HTR-8/SVneo (cell line): ENCODE measurements at regions not wholly inside any gene's neighbourhood (a gene's known extent, or its start where the extent isn't known, plus 50 kb on each side); places are given as distances from the start of the nearest gene placed in this dataset.

Experiments used
- DNase-seq: peaks from one replicate; pipeline ENCODE4 v3.0.0; 2011; ENCODE audit warnings: low spot score, mixed read lengths; ENCODE audit not compliant: insufficient read length
- FAIRE-seq: peaks from 2 replicates; lab custom pipeline; 2011; peaks lifted over from hg19 to GRCh38; lab: Jason Lieb, UNC

DNA sequence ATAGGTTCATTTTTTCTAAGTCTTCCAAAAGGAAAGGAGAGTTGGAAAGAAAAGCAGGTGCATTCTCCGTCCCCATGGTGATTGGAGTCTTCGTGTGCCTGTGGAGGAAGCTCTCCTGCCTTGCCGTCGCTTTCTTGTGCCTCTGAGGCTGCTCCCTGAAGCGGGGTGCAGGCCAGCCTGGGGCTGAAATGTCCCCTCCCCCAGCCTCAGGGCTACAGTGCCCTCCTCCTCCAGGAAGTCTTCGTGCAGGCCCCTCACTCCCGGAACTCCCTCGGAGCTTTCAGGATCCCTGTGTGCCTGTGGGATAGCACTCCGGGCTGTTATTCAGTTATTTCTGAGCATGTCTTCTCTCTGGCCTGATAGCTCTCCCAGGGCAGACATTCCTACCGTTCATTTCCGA lies 569.2 kb downstream of the VRK1 start:
- DNase-seq: no peak
- FAIRE-seq: no peak

DNA sequence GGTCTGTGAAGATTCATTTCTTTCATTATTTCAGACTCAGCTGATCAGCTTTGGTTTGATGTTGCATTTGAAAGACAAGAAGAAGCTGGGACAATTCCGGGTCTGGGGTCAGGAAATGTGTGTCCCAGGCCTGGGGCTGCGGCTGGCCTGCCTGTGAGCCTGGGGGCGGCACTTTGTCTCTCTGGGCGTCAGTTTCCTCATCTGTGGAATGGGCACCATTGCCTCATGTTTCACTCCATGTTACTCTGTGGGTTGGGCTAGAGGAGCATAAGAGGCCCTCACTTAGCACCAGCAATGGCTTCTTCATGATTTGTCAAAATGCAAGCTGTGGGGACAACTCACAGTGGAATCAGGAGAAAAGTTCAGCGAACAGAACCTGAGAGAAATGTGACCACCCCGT lies 570.1 kb downstream of the VRK1 start:
- DNase-seq (no peak), FAIRE-seq (no peak)

DNA sequence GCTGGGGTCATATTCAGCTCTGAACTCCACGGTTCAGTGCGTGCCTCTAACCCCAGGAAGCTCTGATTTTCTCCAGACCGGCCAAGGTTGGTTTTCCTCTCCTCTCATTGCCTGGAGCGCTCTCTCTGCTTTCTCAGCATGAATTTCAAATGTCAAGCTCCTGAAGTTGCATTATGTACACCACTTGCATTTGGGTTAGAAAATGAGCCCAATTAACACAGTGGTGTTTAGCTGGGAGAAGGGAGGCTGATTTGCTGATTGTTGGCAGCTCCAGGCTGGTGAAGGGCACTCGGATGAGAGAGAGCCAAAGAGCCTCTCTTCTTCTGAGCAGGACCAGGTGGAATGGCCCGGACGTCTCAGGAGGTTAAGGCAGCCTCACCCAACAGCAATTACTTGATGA lies 570.9 kb downstream of the VRK1 start:
- no peak for FAIRE-seq
- DNase-seq: no peak

DNA sequence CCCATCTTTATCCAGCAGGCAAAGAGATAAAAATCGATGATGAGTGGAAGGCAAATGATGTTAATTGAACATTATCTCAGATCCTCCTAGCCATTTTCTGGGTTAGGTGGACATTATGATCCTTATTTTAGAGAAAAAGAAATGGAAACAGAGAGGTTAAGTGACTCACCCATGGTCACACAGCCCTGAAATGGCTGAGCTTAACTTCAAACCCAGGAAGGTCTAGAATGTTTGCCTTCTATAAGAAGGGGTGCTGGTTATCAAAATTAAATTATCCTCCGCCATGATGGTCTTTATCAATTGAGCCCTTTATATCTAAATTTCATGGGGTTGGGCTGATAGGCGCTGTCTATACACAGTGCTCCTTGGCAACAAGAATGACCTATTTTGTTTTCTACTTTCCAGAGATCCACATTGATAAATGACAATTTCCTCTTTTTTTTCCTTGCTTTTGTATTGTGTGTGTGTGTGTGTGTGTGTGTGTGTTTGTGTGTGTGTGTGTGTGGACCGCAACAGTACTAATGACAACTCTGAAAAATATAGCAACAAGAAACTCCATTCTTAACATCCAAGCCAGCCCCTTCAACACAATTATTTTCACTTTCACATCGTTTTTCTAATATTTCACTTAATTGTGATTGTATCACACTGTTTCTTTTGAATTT lies 571.9 kb downstream of the VRK1 start:
- FAIRE-seq (no peak), DNase-seq (no peak)

DNA sequence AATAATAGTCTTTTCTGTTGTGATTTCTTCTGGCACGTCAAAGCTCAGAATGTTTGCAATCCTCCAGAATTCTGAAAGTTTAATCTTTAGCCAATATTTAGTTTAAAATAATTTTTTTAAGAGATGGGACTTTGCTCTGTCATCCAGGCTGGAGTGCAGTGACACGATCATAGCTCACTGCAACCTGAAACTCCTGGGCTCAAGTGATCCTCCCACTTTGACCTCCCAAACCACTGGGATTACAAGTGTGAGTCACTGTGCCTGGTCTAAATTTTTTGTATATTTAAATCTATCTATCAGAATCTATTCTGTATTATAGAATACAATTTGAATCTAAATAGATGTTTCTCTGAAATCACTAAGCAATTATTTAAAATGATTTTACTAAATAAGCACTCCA lies 572.7 kb downstream of the VRK1 start:
- DNase-seq (no peak), FAIRE-seq (no peak)

DNA sequence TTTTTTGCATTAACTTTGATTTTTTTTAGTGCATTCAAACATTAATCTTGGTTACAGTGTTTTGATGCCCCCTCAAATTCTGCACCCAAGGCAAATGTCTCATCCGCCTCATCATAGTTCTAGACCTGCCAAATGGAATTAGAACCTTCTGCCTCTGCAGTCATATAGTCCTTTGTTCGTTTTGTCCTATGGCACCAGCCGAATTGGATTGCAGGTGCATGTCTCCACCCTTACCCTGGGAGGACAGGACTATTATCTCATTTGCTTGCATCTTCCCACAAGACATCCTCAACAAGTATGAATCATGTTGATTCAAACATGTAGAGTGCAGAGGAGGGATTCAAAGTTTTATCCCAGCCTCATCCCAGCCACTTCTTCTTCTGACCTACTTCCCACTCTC lies 579.1 kb downstream of the VRK1 start:
- DNase-seq: no peak
- FAIRE-seq: no peak

DNA sequence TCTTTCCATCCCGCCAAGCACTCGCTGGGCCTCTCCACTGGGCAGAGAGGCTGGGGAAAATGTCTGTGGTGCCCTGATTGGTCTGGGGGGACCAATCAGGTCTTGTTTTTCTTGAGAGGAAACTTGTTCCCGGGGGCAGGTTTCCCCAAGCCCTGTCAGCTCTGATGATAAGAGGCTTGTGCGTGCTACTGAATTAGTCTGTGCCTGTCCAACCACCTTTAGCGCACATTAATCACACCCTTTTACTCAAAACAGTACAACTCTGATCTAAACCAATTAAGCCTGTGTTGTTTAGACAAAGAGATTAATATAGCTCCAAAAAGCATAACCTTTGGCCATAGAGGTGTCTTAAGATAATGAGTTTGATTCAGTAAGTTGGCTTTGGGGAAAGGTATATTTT lies 580.4 kb downstream of the VRK1 start:
- no peak for DNase-seq
- no peak for FAIRE-seq

DNA sequence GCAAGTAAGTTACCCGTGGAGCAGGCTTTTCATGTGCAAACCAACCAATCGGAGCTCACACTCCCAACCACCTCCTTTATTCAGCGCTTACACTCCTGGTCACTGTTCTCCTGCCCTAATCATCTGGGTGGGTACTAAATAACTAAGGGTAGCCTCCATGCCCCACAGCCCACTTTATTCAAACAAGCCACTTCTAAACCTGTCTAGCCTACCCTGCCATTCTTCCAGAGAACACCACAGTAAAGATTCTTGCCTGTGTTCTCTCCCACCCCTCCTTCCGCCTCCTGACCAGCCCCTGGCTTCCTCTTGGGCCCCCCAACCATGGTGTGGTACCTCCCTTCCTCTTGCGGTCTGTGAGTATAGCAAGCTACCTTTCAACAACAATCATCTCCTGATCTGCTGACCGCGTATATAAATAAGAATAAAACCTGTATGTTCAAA lies 581.9 kb downstream of the VRK1 start:
- no peak for DNase-seq
- FAIRE-seq: no peak

DNA sequence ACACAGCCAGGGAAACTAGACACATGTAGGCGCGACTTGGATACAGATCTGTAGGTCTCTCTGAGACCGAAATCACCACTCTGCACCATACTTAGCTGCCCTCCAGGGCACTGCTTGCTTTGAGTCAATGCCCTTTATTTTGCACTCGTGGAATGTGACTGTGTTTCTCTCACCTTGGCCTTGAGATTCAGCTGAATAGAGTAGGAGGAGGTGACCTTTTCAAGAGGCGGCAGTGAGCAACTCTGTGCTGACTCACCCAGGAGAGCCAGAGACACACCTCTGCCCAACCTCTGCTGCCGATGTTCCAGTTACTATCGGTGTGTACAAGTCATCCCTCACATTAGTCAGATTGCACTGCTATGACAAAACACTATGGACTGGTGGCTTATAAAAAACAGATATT lies 583.4 kb downstream of the VRK1 start:
- no peak for DNase-seq
- FAIRE-seq: no peak

DNA sequence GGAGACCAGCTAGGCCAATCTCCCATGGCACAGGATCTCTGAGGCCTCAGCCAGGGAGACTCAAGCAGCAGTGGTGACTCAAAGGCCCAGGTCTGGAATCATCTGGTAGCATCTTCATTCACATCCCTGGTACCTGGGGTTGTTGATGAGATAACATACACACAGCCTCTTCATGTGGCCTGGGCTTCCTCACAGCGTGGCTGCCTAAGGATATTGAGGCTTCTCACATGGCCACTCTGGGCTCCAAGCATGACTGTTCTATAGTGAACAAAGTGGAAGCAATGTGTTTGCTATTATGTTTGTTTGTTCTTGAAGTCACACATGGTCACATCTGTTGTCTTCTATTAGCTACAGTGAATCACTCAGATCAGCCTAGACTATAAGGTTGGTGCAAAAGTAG lies 584.1 kb downstream of the VRK1 start:
- no peak for FAIRE-seq
- no peak for DNase-seq

DNA sequence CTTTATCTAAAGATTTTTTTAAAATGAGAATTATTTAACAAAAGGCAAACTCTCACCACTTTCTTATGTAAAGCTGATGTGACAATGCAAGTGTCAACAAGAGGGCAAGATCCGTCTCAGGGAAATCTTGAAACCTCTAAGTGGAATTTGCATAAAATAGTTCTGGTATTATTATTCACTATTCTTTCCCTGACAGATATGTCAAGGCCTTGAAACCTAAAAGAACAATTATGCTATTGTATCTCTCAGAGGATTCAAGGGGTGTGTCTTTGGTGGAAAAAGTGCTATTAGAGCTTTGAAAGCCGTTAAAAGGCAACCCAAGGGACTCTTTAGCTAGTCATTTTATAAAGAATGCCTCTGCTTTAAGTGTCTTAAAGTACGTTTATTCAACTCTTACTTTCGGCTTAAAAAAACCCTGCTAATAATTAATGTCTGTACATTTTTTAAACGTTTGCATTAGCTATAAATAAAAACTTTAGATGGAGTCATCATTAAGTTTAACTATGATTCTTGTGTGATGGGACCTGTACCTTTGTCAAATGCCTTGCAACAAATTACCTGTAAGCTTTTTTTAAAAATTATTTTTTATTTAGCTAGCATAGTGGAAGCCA lies 585.5 kb downstream of the VRK1 start:
- FAIRE-seq: no peak
- DNase-seq: no peak

DNA sequence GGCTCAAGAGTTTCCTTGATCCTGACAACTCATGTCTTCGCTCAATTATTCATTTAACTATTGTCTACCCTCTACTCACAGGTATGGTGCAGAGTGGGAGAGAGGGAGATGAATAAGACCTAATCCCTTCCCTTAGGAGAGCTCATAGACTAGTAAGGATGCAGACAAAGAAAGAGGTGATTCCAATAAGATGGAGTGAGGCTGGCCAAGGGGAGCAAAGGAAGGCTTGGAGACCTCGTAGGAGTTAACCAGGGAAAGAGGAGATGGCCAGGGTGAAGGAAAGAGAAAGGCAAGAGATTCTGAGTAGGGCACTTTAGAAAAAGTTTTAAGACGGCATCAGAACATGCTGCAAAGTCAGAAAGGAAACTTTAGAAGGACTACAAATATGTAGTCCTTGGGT lies 588.5 kb downstream of the VRK1 start:
- DNase-seq: no peak

DNA sequence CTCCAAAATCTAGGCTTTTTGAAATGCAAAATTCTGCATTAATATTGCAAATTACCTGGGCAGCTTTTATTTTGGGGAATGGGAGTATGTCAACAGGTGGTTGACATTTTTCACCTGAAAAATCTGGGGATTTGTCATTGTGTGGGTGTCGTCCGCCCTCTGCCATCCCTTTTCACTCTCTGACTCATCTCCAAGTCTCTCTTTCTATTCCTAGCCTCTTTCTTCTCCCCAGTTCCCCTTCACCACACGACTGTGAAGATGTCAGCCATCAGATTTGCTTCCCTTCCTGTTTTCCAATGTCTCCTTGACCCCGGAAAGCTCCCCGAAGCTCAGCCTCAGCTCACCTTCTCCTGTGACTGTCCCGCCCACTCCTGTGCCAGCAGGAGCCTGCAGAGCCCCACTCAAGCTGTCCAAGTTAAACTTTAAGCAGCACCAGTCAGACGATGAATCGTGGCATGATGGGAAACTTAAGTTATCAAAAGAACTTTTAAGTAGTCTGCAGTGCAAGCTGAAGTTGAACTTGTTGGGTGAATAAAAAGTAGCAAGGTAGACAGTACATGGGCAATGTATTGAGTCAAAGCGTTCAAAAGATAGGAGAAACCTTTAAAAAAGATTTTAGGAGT lies 590.2 kb downstream of the VRK1 start:
- FAIRE-seq (no peak), DNase-seq (no peak)

More for the DNA sequence above, 588.5 kb downstream of the VRK1 start:
- FAIRE-seq: no peak

DNA sequence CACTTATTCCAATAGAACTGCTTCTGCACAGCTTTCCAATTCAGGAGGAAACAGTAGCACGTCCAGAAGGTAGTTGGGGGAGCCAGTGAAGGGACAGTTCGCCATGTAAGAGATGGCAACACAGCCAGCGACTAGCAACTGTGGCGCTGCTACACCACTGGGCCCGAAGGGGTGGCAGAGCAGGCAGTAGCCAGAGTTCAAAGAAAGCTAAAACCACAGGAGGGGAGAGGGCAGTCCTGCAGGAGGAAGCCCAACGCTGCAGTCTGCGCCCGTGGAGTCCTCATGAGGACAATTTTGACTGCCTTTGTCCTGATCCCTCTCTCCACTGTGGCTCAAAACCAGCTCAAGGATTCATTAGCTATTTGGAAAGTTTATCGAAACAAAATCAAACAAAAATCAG lies 591.2 kb downstream of the VRK1 start:
- no peak for FAIRE-seq

DNA sequence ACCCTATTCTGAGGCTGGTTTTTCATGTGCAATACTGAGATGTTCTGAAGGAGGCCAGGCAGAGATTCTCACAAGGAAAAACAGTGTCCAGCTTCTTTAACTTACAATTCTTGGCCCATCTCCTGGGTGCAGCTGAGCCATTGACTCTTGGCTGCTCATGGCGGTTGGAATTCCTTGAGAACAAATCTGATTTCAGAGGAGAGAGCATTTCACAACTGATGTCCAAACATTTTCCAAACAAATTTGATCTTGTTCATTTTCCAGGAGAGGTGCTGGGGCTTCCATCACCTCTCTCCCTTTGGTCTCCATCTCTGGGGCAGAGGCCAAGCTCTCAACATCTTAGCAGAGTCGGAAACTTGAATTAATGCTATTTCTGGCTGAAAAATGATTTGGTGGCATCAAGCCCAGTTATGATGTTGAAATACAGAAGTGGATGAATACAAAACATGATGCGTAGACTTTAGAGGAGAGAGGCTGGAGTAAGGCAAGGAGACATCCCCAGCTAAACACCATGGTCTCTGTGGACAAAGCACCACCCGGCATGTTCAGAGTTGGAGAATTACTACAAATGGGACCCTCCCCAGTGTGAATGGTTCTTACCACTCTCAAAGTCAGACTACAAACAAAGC lies 593.0 kb downstream of the VRK1 start:
- DNase-seq (no peak), FAIRE-seq (no peak)

More for the DNA sequence above, 591.2 kb downstream of the VRK1 start:
- no peak for DNase-seq

DNA sequence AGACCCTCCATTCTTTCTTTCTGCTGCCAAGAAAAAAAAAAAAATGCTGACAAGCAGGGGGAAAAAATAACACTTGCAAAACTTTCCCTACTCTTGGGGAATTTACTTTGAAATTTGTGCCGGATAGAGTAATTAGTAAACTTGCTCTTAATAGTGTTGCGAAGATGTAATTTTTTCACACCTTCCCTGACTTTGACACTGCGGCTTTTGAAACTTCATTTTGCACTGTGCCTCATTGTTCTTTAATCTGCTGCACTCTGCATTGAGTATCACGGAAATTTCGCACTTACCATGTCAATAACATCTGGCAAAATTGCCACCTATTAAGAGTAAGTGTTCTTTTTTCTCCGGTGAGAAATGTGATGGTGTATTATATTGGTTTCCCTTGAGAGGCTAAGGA lies 596.1 kb downstream of the VRK1 start:
- DNase-seq (no peak), FAIRE-seq (no peak)

DNA sequence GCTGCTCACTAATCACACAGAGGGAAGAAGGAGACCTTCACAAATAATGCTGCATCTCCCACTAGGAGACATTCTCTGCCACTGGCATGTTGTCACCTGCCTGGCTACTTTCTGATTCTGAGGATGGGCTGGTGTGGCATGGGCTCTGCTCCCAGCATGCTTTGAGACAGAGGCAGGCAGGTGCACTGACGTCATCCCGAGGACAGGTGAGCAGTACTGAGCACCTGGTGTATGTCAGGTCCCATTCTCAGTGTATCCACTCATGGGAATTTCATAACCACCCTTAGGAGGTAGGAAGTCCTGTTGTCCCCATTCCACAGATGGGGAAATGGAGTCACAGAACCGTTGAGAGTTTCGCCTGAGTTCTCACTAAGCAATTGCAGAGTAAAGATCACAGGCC lies 597.9 kb downstream of the VRK1 start:
- FAIRE-seq (no peak), DNase-seq (no peak)

DNA sequence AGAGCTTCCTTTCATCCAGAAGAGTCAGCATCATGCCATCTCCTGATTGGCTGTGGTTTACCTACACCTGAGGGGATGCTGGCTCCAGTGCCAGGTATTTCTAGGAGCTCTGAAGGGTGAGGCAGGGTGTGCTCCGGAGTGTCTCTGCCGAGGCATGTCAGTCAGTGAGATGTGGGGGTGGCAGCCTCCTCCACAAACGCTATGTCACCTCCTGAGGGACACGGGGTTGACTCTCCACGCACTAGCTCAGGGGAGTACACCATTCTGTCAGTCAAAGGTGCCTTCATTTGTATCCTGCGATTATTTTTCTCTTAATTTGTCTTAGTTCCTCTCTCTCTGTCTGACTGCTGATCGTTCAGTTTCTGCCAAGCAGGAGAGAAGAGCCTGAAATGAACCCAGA lies 604.5 kb downstream of the VRK1 start:
- DNase-seq: no peak
- FAIRE-seq: no peak

DNA sequence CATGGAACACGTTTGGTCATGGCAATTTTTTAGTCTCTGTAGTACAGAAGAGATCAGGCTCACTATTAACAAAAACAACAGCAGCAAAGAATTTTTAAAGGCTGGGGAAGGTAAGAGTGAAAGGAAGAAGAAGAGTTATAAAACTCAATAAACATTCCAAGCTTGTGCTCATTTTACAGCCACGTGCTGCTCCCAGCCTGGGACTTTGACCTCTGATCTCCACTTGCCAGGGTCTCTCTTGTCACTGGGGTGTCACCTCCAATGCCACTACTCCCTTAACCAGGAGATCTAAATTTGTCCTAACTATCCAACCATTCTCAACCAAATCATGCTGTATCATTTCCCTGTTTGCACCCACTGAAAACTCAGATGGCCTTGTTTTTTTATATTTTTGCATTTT lies 605.1 kb downstream of the VRK1 start:
- FAIRE-seq (no peak), DNase-seq (no peak)

DNA sequence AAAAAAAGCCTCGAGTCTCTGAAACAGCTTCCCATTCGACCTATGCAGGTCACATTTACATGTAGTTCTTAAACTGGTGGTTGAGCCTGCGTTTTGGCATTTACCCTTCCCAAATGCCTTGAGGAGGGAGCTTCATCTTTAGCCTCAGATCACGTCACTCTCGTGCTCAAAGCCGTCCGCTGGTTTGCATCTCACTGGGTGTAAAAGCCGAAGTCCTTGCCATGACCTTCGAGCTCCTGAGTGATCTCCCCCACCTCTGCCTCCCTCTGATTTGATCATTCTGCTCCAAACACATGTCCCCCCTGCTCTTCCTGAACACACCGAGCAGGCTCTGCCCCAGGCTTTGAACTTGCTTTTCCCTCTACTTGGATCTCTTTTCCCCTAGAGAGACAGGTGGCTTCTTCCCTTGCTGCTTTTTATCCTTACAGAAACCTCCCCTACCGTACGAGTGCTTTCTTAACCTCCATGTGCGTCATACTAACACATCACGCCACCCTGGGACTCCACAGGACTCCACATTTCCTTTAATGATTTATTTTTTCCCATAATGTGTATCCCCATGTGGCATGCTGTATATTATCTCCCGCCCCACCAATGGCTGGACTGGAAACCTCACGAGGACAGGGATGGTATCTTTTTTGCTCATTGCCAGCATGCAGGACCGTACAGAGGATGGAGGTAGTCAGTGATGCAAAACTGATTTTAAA lies 610.7 kb downstream of the VRK1 start:
- DNase-seq (no peak), FAIRE-seq (no peak)

DNA sequence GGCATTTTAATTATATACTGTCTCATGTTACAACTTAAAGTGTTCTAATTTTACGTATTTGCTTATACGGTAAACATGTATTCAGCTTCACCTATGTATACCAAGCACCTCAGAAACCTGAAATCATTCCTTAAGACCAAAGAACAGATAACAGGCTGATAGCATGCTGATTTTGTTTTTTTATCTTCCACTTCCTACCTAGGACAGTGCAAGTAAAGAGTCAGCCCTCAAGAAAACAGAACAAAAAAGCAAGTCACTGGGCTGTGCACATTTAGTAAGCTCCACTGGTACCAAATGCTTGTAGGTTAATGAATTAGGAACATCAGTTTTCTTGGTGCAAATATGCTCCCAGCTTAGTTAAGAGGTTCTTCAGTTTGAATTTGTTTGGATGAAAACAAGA lies 611.3 kb downstream of the VRK1 start:
- DNase-seq (no peak), FAIRE-seq (no peak)
